ENCODE measurements at regions not wholly inside any gene's neighbourhood (a gene's known extent, or its start where the extent isn't known, plus 50 kb on each side); places are given as distances from the start of the nearest gene placed in this dataset.

- ChIA-PET POLR2A (no interaction called here), CTCF (no interaction called here)
- no TSS peak for BruUV-seq (replicated peaks)
- intact Hi-C loops (cut with micrococcal nuclease): no loop called here
- H3K4me3 Mint-ChIP-seq (ENCODE audit: unreplicated experiment): no peak overlapping the region
- TF ChIP-seq CTCF (IDR thresholded peaks at IDR 0.05; ENCODE audit: unreplicated experiment): no peak
- H3K27me3 Mint-ChIP-seq (ENCODE audit: insufficient read depth, unreplicated experiment): no peaks in the 10 kb centered on the region
- DNase-seq (ENCODE audit: unreplicated experiment): no peak
- no peak overlapping the region for H3K27ac Mint-ChIP-seq (ENCODE audit: low read depth, unreplicated experiment)
- peaks cover under 1% of the 10 kb centered on the region for H3K9me3 Mint-ChIP-seq (ENCODE audit: unreplicated experiment)
- no peaks in the 10 kb centered on the region for H3K4me1 Mint-ChIP-seq (ENCODE audit: insufficient read depth, unreplicated experiment)
- no peaks in the 10 kb centered on the region for H3K36me3 Mint-ChIP-seq (ENCODE audit: insufficient read depth, unreplicated experiment)
Observed at GRCh38 chr1:4468386-4468785, 186.0 kb upstream of the AJAP1 start.

GRCh38 chr1:4468804-4469514, 185.4 kb upstream of the AJAP1 start:
- H3K27ac Mint-ChIP-seq (ENCODE audit: low read depth, unreplicated experiment): no peak overlapping the region
- no peak for TF ChIP-seq CTCF (IDR thresholded peaks at IDR 0.05; ENCODE audit: unreplicated experiment)
- H3K36me3 Mint-ChIP-seq (ENCODE audit: insufficient read depth, unreplicated experiment): peaks cover 4% of the 10 kb centered on the region
- no peak for DNase-seq (ENCODE audit: unreplicated experiment)
- H3K27me3 Mint-ChIP-seq (ENCODE audit: insufficient read depth, unreplicated experiment): no peaks in the 10 kb centered on the region
- H3K9me3 Mint-ChIP-seq (ENCODE audit: unreplicated experiment): peaks cover 6% of the 10 kb centered on the region
- CTCF ChIA-PET: interaction anchor here (0.5 to 0.8 kb wide), 2 partner anchors 12 to 371 kb away, joined by 3 read pairs; no protein-coding TSS in a partner anchor
- POLR2A ChIA-PET: no interaction called here
- H3K4me3 Mint-ChIP-seq (ENCODE audit: unreplicated experiment): no peak overlapping the region
- intact Hi-C loops (cut with micrococcal nuclease): no loop called here
- no peaks in the 10 kb centered on the region for H3K4me1 Mint-ChIP-seq (ENCODE audit: insufficient read depth, unreplicated experiment)
- BruUV-seq (replicated peaks): no TSS peak

DNA sequence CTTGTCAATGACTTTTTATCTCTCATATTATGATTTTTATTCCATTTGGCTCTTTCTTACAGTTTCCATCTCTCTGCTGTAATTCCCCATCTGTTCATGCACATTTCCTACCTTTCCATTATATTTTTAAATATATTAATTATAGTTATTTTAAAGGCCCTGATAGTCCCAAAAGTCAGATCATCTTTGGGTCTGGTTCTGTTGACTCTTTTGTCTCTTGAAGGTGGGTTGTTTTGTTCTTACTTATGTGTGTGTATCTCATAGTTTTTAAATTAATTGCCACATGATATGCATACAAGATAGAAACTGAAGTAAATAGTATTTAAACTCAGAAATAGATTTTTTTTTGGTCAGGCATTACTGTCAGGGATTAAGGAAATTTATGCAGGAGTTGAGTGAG, 178.0 kb upstream of the AJAP1 start:
- Mint-ChIP-seq H3K27ac (ENCODE audit: low read depth, unreplicated experiment) (no peak overlapping the region), H3K9me3 (ENCODE audit: unreplicated experiment) (peaks cover 30% of the 10 kb centered on the region), H3K36me3 (ENCODE audit: insufficient read depth, unreplicated experiment) (peaks cover 5% of the 10 kb centered on the region), H3K27me3 (ENCODE audit: insufficient read depth, unreplicated experiment) (no peaks in the 10 kb centered on the region), H3K4me1 (ENCODE audit: insufficient read depth, unreplicated experiment) (no peaks in the 10 kb centered on the region), H3K4me3 (ENCODE audit: unreplicated experiment) (no peak overlapping the region)
- ChIA-PET CTCF (interaction anchor here (0.6 kb wide), 1 partner anchor 436 kb away, joined by 3 read pairs; no protein-coding TSS in a partner anchor), POLR2A (no interaction called here)
- no peak for DNase-seq (ENCODE audit: unreplicated experiment)
- no peak for TF ChIP-seq CTCF (IDR thresholded peaks at IDR 0.05; ENCODE audit: unreplicated experiment)
- intact Hi-C loops (cut with micrococcal nuclease): no loop called here
- no TSS peak for BruUV-seq (replicated peaks)

DNA sequence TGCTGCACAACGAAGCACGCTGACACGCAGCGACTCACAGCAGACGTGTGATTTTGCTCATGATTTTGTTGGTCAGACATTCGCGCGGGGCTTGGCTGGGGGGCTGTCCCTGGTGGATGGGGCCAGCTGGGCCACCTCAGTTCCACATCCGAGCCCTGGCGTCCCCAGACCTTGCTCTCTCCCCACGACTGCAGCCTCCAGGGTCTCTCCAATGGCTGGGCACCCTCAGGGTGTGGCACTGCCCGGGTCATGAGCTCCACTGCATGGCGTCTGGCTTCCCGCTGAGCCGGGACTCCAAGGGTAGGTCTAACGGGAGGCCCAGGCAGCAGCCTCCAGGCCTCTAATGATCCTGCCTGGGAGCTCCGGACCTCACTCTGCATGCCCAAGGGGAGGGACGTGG, 173.0 kb upstream of the AJAP1 start:
- Mint-ChIP-seq H3K36me3 (ENCODE audit: insufficient read depth, unreplicated experiment) (no peaks in the 10 kb centered on the region), H3K9me3 (ENCODE audit: unreplicated experiment) (peaks cover 20% of the 10 kb centered on the region), H3K27me3 (ENCODE audit: insufficient read depth, unreplicated experiment) (no peaks in the 10 kb centered on the region), H3K4me3 (ENCODE audit: unreplicated experiment) (no peak overlapping the region), H3K27ac (ENCODE audit: low read depth, unreplicated experiment) (no peak overlapping the region), H3K4me1 (ENCODE audit: insufficient read depth, unreplicated experiment) (no peaks in the 10 kb centered on the region)
- POLR2A ChIA-PET: no interaction called here
- CTCF ChIA-PET: no interaction called here
- BruUV-seq (replicated peaks): no TSS peak
- TF ChIP-seq CTCF (IDR thresholded peaks at IDR 0.05; ENCODE audit: unreplicated experiment): no peak
- DNase-seq (ENCODE audit: unreplicated experiment): no peak
- intact Hi-C loops (cut with micrococcal nuclease): no loop called here

All from MCF 10A (cell line).